ENCODE measurements at regions not wholly inside any gene's neighbourhood (a gene's known extent, or its start where the extent isn't known, plus 50 kb on each side); places are given as distances from the start of the nearest gene placed in this dataset.

- intact Hi-C loops (cut with DNase I): no loop called here
- H3K4me3 ChIP-seq: no peak overlapping the region
- DNase-seq: no peak
- no peaks in the 10 kb centered on the region for H3K36me3 ChIP-seq (replicated peaks in 1 of 2)
- TF ChIP-seq CTCF (IDR thresholded peaks at IDR 0.05) (no peak), POLR2A (IDR thresholded peaks at IDR 0.05) (no peak)
- WGBS, 4 donors: 81 to 83% (median 82%) methylated on average over 3 of the region's 3 CpGs
- H3K27ac ChIP-seq: no peak overlapping the region
- no peaks in the 10 kb centered on the region for H3K27me3 ChIP-seq
- no peaks in the 10 kb centered on the region for H3K9me3 ChIP-seq (replicated peaks in 1 of 3)
- H3K4me1 ChIP-seq (replicated peaks in 1 of 2): no peaks in the 10 kb centered on the region
Measured at GRCh38 chr4:17134100-17134499, 235.7 kb upstream of the LDB2 start.

GRCh38 chr4:17132226-17132625 lies 233.8 kb upstream of the LDB2 start:
- Histone ChIP-seq H3K27me3 (no peaks in the 10 kb centered on the region), H3K36me3 (replicated peaks in 1 of 2) (no peaks in the 10 kb centered on the region), H3K27ac (no peak overlapping the region), H3K4me1 (replicated peaks in 1 of 2) (no peaks in the 10 kb centered on the region), H3K9me3 (replicated peaks in 1 of 3) (no peaks in the 10 kb centered on the region), H3K4me3 (no peak overlapping the region)
- intact Hi-C loops (cut with DNase I): no loop called here
- DNase-seq: no peak
- TF ChIP-seq POLR2A (IDR thresholded peaks at IDR 0.05) (no peak), CTCF (IDR thresholded peaks at IDR 0.05) (no peak)
- WGBS, 4 donors: 83 to 90% (median 85%) methylated on average over 2 of the region's 2 CpGs

- H3K9me3 ChIP-seq (replicated peaks in 1 of 3): no peaks in the 10 kb centered on the region
- H3K36me3 ChIP-seq (replicated peaks in 1 of 2): no peaks in the 10 kb centered on the region
- no peaks in the 10 kb centered on the region for H3K27me3 ChIP-seq
- peak in 1 of 7 donors; percentile 1 for DNase-seq
- 33 to 67% (median 50%) methylated on average over 2 of the region's 2 CpGs for WGBS, 4 donors
- TF ChIP-seq CTCF (IDR thresholded peaks at IDR 0.05) (no peak), POLR2A (IDR thresholded peaks at IDR 0.05) (no peak)
- H3K27ac ChIP-seq: no peak overlapping the region
- no peak overlapping the region for H3K4me3 ChIP-seq
- intact Hi-C loops (cut with DNase I): no loop called here
- H3K4me1 ChIP-seq (replicated peaks in 1 of 2): no peaks in the 10 kb centered on the region
Measured at GRCh38 chr4:17128268-17128667, 229.8 kb upstream of the LDB2 start.

- H3K36me3 ChIP-seq (replicated peaks in 1 of 2): no peaks in the 10 kb centered on the region
- H3K4me1 ChIP-seq (replicated peaks in 1 of 2): no peaks in the 10 kb centered on the region
- no peak overlapping the region for H3K27ac ChIP-seq
- 79 to 89% (median 87%) methylated on average over 1 of the region's 1 CpG for WGBS, 4 donors
- DNase-seq: no peak
- no peaks in the 10 kb centered on the region for H3K9me3 ChIP-seq (replicated peaks in 1 of 3)
- H3K4me3 ChIP-seq: no peak overlapping the region
- TF ChIP-seq POLR2A (IDR thresholded peaks at IDR 0.05) (no peak), CTCF (IDR thresholded peaks at IDR 0.05) (no peak)
- H3K27me3 ChIP-seq: no peaks in the 10 kb centered on the region
- intact Hi-C loops (cut with DNase I): no loop called here
Measured at GRCh38 chr4:17126321-17126966, 228.0 kb upstream of the LDB2 start.
